Memory B cell (primary cell): ENCODE measurements at regions not wholly inside any gene's neighbourhood (a gene's known extent, or its start where the extent isn't known, plus 50 kb on each side); places are given as distances from the start of the nearest gene placed in this dataset.

Experiments used
- ATAC-seq: fragments of 150-1000 bp; cut with Tn5 transposase; 2 replicates; pipeline ENCODE4 v1.10.0; 2021; ENCODE audit warnings: low read depth, mild to moderate bottlenecking, moderate library complexity
- DNase-seq, 2 donors: peaks; one replicate each; pipeline ENCODE4 v3.0.0; 2022; ENCODE audit warnings: low spot score in 2 of 2
- H3K27ac Mint-ChIP-seq: one replicate; pipeline ENCODE4 v1.8.0; 2022; ENCODE audit warnings: mild to moderate bottlenecking, moderate library complexity, mixed read lengths
- H3K27me3 Mint-ChIP-seq: one replicate; pipeline ENCODE4 v1.8.0; 2022; ENCODE audit warnings: mixed read lengths
- H3K36me3 Mint-ChIP-seq: one replicate; pipeline ENCODE4 v1.8.0; 2022; ENCODE audit warnings: mild to moderate bottlenecking, mixed read lengths
- H3K4me1 Mint-ChIP-seq: one replicate; pipeline ENCODE4 v1.8.0; 2022; ENCODE audit warnings: mixed read lengths
- H3K4me3 Mint-ChIP-seq: one replicate; pipeline ENCODE4 v1.8.0; 2022; ENCODE audit warnings: mild to moderate bottlenecking, moderate library complexity, mixed read lengths
- H3K9me3 Mint-ChIP-seq: one replicate; pipeline ENCODE4 v1.8.0; 2022; ENCODE audit warnings: mixed read lengths

GRCh38 chr6:19530188-19530587 is 307.0 kb upstream of the ID4 start:
- H3K27ac Mint-ChIP-seq: no peak overlapping the region
- peaks cover 1% of the 10 kb centered on the region for H3K9me3 Mint-ChIP-seq
- H3K4me1 Mint-ChIP-seq: no peaks in the 10 kb centered on the region
- H3K4me3 Mint-ChIP-seq: no peak overlapping the region
- ATAC-seq: no peak
- no peaks in the 10 kb centered on the region for H3K27me3 Mint-ChIP-seq
- DNase-seq: no peak
- H3K36me3 Mint-ChIP-seq: no peaks in the 10 kb centered on the region

GRCh38 chr6:19535351-19535750 is 301.8 kb upstream of the ID4 start:
- peaks cover 12% of the 10 kb centered on the region for H3K9me3 Mint-ChIP-seq
- H3K4me3 Mint-ChIP-seq: no peak overlapping the region
- ATAC-seq (no peak), DNase-seq (no peak)
- no peaks in the 10 kb centered on the region for H3K27me3 Mint-ChIP-seq
- H3K27ac Mint-ChIP-seq: no peak overlapping the region
- H3K36me3 Mint-ChIP-seq: no peaks in the 10 kb centered on the region
- no peaks in the 10 kb centered on the region for H3K4me1 Mint-ChIP-seq

GRCh38 chr6:19536838-19537237 is 300.3 kb upstream of the ID4 start:
- Mint-ChIP-seq H3K4me1 (no peaks in the 10 kb centered on the region), H3K4me3 (no peak overlapping the region), H3K27ac (no peak overlapping the region), H3K27me3 (no peaks in the 10 kb centered on the region), H3K9me3 (peaks cover 15% of the 10 kb centered on the region), H3K36me3 (no peaks in the 10 kb centered on the region)
- DNase-seq (no peak), ATAC-seq (no peak)

DNA sequence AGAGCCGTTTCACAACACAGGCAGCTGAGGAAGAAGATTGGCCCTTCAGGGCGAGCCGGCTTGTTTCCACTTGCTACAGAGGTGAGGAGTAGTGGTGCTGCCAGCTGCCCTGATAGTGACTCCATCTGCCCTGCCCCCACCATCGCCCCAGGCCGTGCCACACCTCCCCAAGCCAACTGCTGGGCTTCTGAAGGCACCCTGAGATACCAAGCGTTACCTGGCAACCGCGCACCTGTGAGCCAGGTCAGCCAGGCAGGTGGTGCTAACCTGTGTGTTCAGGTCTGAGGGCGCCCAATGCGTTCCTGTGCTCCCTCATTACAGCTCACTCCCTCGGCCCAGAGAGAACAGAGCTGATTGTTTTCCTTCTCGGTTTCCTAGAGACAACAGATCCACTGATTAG is 299.1 kb upstream of the ID4 start:
- H3K27me3 Mint-ChIP-seq: no peaks in the 10 kb centered on the region
- no peak overlapping the region for H3K4me3 Mint-ChIP-seq
- peaks cover 15% of the 10 kb centered on the region for H3K9me3 Mint-ChIP-seq
- no peak for DNase-seq
- H3K27ac Mint-ChIP-seq: no peak overlapping the region
- H3K36me3 Mint-ChIP-seq: no peaks in the 10 kb centered on the region
- ATAC-seq: no peak
- no peaks in the 10 kb centered on the region for H3K4me1 Mint-ChIP-seq

GRCh38 chr6:19547507-19547906 is 289.7 kb upstream of the ID4 start:
- no peaks in the 10 kb centered on the region for H3K27me3 Mint-ChIP-seq
- H3K4me1 Mint-ChIP-seq: no peaks in the 10 kb centered on the region
- no peak overlapping the region for H3K27ac Mint-ChIP-seq
- no peak overlapping the region for H3K4me3 Mint-ChIP-seq
- H3K9me3 Mint-ChIP-seq: peaks cover 1% of the 10 kb centered on the region
- no peaks in the 10 kb centered on the region for H3K36me3 Mint-ChIP-seq
- no peak for DNase-seq
- no peak for ATAC-seq

DNA sequence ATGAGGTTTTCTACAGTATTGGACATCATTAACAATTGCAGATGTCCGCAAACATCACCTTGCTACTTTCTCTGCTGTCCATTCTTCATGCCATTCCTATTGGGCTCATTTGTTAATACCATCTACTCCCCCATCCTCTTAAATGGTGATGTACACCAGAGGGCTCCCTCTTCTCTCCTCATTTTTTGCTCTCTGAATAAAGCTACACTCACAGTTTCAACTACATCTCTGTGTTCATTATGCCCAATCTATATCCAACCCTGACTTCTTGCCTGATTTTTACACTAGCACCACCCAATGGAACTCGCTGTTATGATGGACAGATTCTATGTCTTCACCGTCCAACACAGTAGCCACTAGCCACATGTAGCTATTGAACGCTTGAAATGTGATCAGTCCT is 288.1 kb upstream of the ID4 start:
- no peak for ATAC-seq
- Mint-ChIP-seq H3K27ac (no peak overlapping the region), H3K27me3 (no peaks in the 10 kb centered on the region), H3K4me1 (no peaks in the 10 kb centered on the region), H3K4me3 (no peak overlapping the region), H3K36me3 (no peaks in the 10 kb centered on the region), H3K9me3 (peaks cover 3% of the 10 kb centered on the region)
- DNase-seq: no peak

DNA sequence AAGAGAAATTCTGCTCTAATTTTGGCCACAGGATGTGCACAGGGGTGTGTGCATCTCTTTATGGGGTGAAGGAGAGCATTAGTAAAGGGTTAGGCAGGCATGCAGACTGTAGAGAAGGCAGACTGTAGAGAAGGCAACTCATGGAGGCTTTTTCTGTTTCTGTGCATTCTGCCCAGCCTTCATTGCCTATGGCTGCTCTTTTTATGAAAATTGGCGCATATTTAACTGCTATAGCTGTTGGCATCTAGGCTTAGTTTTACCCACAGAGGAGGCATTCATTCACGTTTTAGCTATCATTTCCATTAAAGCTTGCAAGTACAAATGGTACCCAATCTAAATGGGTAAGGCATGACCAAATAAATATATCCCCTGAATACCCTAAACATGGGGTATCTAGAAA is 286.8 kb upstream of the ID4 start:
- H3K4me1 Mint-ChIP-seq: no peaks in the 10 kb centered on the region
- ATAC-seq (no peak), DNase-seq (no peak)
- no peaks in the 10 kb centered on the region for H3K27me3 Mint-ChIP-seq
- H3K9me3 Mint-ChIP-seq: peaks cover 3% of the 10 kb centered on the region
- no peaks in the 10 kb centered on the region for H3K36me3 Mint-ChIP-seq
- H3K27ac Mint-ChIP-seq: no peak overlapping the region
- no peak overlapping the region for H3K4me3 Mint-ChIP-seq

- DNase-seq: no peak
- Mint-ChIP-seq H3K4me3 (no peak overlapping the region), H3K27me3 (no peaks in the 10 kb centered on the region), H3K36me3 (no peaks in the 10 kb centered on the region), H3K9me3 (peaks cover 4% of the 10 kb centered on the region), H3K27ac (no peak overlapping the region), H3K4me1 (no peaks in the 10 kb centered on the region)
- ATAC-seq: no peak
Observed at GRCh38 chr6:19551611-19552010, 285.6 kb upstream of the ID4 start.

DNA sequence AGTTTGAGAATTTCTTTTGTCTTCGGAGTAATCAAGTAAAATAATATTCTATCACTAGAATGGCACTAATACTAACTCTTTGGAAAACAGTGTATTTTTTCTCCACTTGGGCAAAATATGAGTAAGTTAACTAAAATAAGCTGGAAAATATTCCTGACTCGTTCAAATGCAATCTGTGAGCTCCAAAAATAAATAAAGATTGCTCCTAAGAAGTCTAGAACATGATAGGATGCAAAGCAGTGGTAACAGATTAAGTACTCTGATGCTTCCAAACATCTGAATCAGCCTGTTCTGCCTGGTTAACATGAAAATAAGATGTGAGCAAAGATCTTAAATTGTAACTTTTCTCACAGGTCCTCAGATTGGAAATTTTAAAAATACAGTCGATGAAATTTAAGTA is 285.1 kb upstream of the ID4 start:
- Mint-ChIP-seq H3K4me3 (no peak overlapping the region), H3K4me1 (no peaks in the 10 kb centered on the region), H3K9me3 (peaks cover 4% of the 10 kb centered on the region), H3K36me3 (no peaks in the 10 kb centered on the region), H3K27ac (no peak overlapping the region), H3K27me3 (no peaks in the 10 kb centered on the region)
- DNase-seq (no peak), ATAC-seq (no peak)

- no peaks in the 10 kb centered on the region for H3K4me1 Mint-ChIP-seq
- ATAC-seq: no peak
Observed at GRCh38 chr6:19552588-19552987, 284.6 kb upstream of the ID4 start.

DNA sequence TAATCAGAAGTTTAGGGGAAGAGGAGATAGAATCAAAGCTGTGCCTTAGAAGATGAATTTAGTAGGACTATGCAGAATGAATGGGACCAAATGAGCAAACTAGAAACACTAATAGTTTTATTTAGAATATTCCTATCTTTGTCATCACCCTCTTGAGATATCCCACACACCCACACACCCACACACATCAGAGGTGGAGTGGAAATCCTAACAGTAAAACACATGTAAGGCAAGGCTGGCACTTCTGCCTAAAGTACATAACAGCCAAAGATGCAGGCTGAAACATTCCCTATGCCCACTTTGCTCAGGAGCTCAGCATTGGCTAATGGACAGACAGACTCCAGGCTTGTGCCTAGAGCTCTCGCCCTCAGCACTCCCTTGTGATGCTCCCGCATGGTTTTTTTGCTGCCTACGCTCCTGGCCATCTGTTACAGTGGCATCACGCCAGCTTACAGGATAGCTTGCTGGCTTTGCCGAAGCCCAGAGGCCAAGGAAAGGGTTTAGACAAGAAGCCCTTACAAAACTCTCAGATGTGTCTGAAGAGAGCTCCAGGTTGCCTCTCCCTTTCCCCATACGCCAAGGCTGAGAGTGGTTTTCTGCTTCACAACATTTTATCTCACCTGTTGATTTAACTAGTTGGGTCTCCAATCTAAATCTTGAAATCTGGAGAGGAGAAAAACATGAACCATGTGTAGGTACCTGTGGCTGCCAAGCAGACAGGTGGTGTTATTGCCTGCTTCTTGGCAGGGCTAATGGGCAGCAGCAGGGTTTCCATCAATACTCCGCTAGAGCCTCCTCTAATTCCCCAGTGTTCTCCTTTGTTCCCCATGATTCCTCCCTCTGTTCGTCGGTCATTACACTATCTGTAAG is 282.6 kb upstream of the ID4 start:
- DNase-seq: no peak
- H3K9me3 Mint-ChIP-seq: peaks cover 7% of the 10 kb centered on the region
- no peaks in the 10 kb centered on the region for H3K27me3 Mint-ChIP-seq
- no peaks in the 10 kb centered on the region for H3K36me3 Mint-ChIP-seq
- H3K27ac Mint-ChIP-seq: no peak overlapping the region
- no peak overlapping the region for H3K4me3 Mint-ChIP-seq
- no peak for ATAC-seq
- no peaks in the 10 kb centered on the region for H3K4me1 Mint-ChIP-seq

More at GRCh38 chr6:19552588-19552987, 284.6 kb upstream of the ID4 start:
- Mint-ChIP-seq H3K4me3 (no peak overlapping the region), H3K36me3 (no peaks in the 10 kb centered on the region), H3K9me3 (peaks cover 4% of the 10 kb centered on the region), H3K27ac (no peak overlapping the region), H3K27me3 (no peaks in the 10 kb centered on the region)
- DNase-seq: no peak

GRCh38 chr6:19557191-19557590 is 280.0 kb upstream of the ID4 start:
- DNase-seq: no peak
- H3K4me1 Mint-ChIP-seq: no peaks in the 10 kb centered on the region
- peaks cover 8% of the 10 kb centered on the region for H3K9me3 Mint-ChIP-seq
- H3K36me3 Mint-ChIP-seq: no peaks in the 10 kb centered on the region
- H3K27me3 Mint-ChIP-seq: no peaks in the 10 kb centered on the region
- H3K4me3 Mint-ChIP-seq: no peak overlapping the region
- ATAC-seq: no peak
- H3K27ac Mint-ChIP-seq: no peak overlapping the region

GRCh38 chr6:19558201-19558600 is 279.0 kb upstream of the ID4 start:
- Mint-ChIP-seq H3K27ac (no peak overlapping the region), H3K4me3 (no peak overlapping the region), H3K36me3 (no peaks in the 10 kb centered on the region), H3K9me3 (peaks cover 7% of the 10 kb centered on the region), H3K27me3 (no peaks in the 10 kb centered on the region), H3K4me1 (no peaks in the 10 kb centered on the region)
- DNase-seq (no peak), ATAC-seq (no peak)

DNA sequence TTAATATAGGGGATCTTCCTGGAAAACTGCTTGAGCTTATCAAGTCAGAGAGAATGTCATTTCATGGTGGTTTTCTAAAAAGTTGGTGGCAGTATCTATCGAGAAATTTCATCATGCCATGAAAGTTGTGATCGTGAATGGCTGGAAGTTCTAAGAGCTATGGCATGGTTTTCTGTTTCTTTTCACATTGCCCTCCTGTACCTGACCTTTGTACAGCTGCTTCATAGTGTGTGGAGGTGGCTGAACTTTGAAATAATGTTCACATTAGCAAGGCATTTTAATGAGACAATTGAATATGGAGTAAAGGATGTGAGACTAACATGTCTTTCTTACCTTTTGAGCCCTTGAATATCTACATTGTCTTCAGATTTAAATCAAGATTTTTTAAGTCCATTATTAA is 278.2 kb upstream of the ID4 start:
- Mint-ChIP-seq H3K4me3 (no peak overlapping the region), H3K4me1 (no peaks in the 10 kb centered on the region), H3K27ac (no peak overlapping the region), H3K27me3 (no peaks in the 10 kb centered on the region), H3K9me3 (peaks cover 7% of the 10 kb centered on the region), H3K36me3 (no peaks in the 10 kb centered on the region)
- no peak for DNase-seq
- ATAC-seq: no peak

DNA sequence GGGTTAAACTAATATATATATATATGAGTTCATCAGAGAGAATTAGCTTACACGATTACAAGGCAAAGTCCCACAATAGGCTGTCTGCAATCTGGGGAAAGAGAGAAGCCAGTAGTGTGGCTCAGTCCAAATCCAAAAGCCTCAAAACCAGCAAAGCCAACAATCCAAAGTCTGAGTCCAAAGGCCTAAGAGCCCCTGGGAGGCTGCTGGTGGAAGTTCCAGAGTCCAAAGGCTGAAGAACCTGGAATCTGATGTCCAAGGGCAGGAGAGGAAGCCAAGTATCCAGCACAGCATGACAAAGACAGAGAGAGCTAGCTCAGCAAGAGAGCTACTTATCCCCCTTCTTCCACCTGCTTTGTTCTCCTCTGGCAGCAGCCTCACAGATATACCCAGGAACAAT is 274.7 kb upstream of the ID4 start:
- no peak for DNase-seq
- no peaks in the 10 kb centered on the region for H3K4me1 Mint-ChIP-seq
- no peak overlapping the region for H3K4me3 Mint-ChIP-seq
- H3K36me3 Mint-ChIP-seq: no peaks in the 10 kb centered on the region
- H3K27ac Mint-ChIP-seq: no peak overlapping the region
- no peak for ATAC-seq
- H3K27me3 Mint-ChIP-seq: no peaks in the 10 kb centered on the region
- peaks cover 6% of the 10 kb centered on the region for H3K9me3 Mint-ChIP-seq
